K562 (cell line): ENCODE measurements at regions not wholly inside any gene's neighbourhood (a gene's known extent, or its start where the extent isn't known, plus 50 kb on each side); places are given as distances from the start of the nearest gene placed in this dataset.

Experiments
- ATF7 ChIP-seq: fragments of 450-650 bp; IDR thresholded peaks from 2 replicates; pipeline ENCODE4 v1.7.1; 2014; ENCODE audit warnings: mild to moderate bottlenecking, moderate library complexity
- ELF4 ChIP-seq: fragments of 450-650 bp; formaldehyde crosslinking; IDR thresholded peaks from 2 replicates; pipeline ENCODE4 v1.4.0; 2022; ENCODE audit warnings: missing genetic modification characterization
- MGA ChIP-seq: fragments of 450-650 bp; IDR thresholded peaks from 2 replicates; pipeline ENCODE4 v1.6.1; 2016; ENCODE audit warnings: mild to moderate bottlenecking, moderate library complexity
- POLR2G ChIP-seq: fragments of 200-400 bp; formaldehyde crosslinking; IDR thresholded peaks from 2 replicates; pipeline ENCODE4 v1.6.1; 2017; ENCODE audit warnings: low read depth, mild to moderate bottlenecking, antibody characterized with exemption, low read length, moderate library complexity
- TSHZ1 ChIP-seq: fragments of 250-450 bp; sonication (Bioruptor Pico); IDR thresholded peaks from 2 replicates; pipeline ENCODE4 v1.4.0; 2020; ENCODE audit warnings: mild to moderate bottlenecking, moderate library complexity
- ZFPM2 ChIP-seq: fragments of 250-450 bp; sonication (Bioruptor Pico); IDR thresholded peaks from 2 replicates; pipeline ENCODE4 v1.5.1; 2022; ENCODE audit warnings: mild to moderate bottlenecking
- ZNF57 ChIP-seq: fragments of 450-650 bp; formaldehyde crosslinking; IDR thresholded peaks from 2 replicates; pipeline ENCODE4 v1.4.0; 2020; ENCODE audit warnings: mild to moderate bottlenecking, moderate library complexity
- TF ChIP-seq, protein P1 (sequence below): IDR thresholded peaks from 2 replicates; pipeline ENCODE4 v1.6.1; 2016; ENCODE audit warnings: missing genetic modification characterization, missing compliant biosample characterization
- TF ChIP-seq, protein P2 (sequence below): sonication (generic); formaldehyde crosslinking; IDR thresholded peaks from 2 replicates; pipeline ENCODE4 v1.8.0; 2023; ENCODE audit warnings: mild to moderate bottlenecking, missing genetic modification reagents

DNA sequence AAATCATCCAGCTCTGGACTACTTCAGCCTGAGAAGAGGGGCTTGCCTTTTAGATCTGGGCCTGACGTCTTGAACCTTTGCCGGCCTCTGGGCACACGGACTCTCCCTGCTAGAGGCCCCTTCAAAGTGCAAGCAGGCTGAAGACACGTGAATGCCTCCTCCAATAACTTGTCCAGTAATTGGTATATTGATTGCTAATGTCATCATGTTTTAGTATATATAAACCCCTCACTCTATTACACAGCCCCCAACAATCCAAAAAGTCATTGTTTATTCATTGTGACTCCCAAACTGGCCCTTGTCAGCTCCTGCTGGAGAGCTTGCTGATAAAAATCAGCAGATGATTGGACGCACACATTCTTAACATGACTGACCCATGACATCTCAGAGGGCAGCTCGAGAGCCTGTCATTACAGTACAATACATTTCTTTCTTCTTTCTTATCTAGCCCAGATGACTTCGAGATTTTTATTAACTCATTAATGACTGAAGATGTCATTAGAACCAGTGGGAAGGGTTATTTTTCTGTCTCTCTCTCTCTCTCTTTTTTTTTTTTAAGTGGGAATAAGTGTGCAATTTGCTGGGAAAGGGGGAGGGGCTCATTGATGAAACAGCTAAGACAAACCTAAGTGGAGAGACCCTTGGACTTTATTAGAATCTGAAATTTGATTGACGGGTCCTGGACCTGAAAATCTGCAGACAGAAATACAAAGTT, 65.5 kb upstream of the NR2F2 start (continued):
- no peak for TF ChIP-seq TSHZ1
- no peak for TF ChIP-seq POLR2G
- peak; percentile 39; the same call in 1 of the 2 replicates for TF ChIP-seq MGA
- TF ChIP-seq ZNF57 = no peak
- TF ChIP-seq, protein P1, sequence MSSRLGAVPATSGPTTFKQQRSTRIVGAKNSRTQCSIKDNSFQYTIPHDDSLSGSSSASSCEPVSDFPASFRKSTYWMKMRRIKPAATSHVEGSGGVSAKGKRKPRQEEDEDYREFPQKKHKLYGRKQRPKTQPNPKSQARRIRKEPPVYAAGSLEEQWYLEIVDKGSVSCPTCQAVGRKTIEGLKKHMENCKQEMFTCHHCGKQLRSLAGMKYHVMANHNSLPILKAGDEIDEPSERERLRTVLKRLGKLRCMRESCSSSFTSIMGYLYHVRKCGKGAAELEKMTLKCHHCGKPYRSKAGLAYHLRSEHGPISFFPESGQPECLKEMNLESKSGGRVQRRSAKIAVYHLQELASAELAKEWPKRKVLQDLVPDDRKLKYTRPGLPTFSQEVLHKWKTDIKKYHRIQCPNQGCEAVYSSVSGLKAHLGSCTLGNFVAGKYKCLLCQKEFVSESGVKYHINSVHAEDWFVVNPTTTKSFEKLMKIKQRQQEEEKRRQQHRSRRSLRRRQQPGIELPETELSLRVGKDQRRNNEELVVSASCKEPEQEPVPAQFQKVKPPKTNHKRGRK (tag) = no peak
- TF ChIP-seq, protein P2, sequence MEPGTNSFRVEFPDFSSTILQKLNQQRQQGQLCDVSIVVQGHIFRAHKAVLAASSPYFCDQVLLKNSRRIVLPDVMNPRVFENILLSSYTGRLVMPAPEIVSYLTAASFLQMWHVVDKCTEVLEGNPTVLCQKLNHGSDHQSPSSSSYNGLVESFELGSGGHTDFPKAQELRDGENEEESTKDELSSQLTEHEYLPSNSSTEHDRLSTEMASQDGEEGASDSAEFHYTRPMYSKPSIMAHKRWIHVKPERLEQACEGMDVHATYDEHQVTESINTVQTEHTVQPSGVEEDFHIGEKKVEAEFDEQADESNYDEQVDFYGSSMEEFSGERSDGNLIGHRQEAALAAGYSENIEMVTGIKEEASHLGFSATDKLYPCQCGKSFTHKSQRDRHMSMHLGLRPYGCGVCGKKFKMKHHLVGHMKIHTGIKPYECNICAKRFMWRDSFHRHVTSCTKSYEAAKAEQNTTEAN = no peak
- no peak for TF ChIP-seq ZFPM2 (CRISPR knock-in tag)
- TF ChIP-seq ELF4 = no peak
- 0 out of 2 replicates have a peak, but pooled peaks have one; percentile 27 for TF ChIP-seq ATF7
